Neural progenitor cell (in vitro differentiated cells): ENCODE measurements at regions not wholly inside any gene's neighbourhood (a gene's known extent, or its start where the extent isn't known, plus 50 kb on each side); places are given as distances from the start of the nearest gene placed in this dataset.

Experiments
- CTCF ChIP-seq: fragments of 200-600 bp; sonication (generic); IDR thresholded peaks from 2 replicates; pipeline ENCODE4 v1.5.1; 2017; ENCODE audit warnings: antibody characterized with exemption, mild to moderate bottlenecking
- EZH2 ChIP-seq: fragments of 200-600 bp; sonication (generic); IDR thresholded peaks from 2 replicates; pipeline ENCODE4 v1.6.1; 2017; ENCODE audit warnings: antibody characterized with exemption, mild to moderate bottlenecking, moderate library complexity
- EZH2phosphoT487 ChIP-seq: fragments of 200-600 bp; sonication (generic); IDR thresholded peaks from 2 replicates; pipeline ENCODE4 v1.6.1; 2017; ENCODE audit warnings: antibody characterized with exemption

- no peak for TF ChIP-seq CTCF
- TF ChIP-seq EZH2: no peak
- no peak for TF ChIP-seq EZH2phosphoT487
These were observed 128.7 kb upstream of the KIAA1217 start for GRCh38 chr10:24080207-24080606.
